Left forelimb (tissue), 1 donor: ENCODE measurements at regions not wholly inside any gene's neighbourhood (a gene's known extent, or its start where the extent isn't known, plus 50 kb on each side); places are given as distances from the start of the nearest gene placed in this dataset.
"Not testable (repeated sequence)": the region's sequence is repeated elsewhere in the genome, so short reads cannot be mapped to it uniquely, and the experiment has no call there.

ENCODE experiments used
- DNase-seq: peaks from one replicate; pipeline ENCODE4 v3.0.0-alpha.2; 2018; ENCODE audit warnings: low spot score

DNA sequence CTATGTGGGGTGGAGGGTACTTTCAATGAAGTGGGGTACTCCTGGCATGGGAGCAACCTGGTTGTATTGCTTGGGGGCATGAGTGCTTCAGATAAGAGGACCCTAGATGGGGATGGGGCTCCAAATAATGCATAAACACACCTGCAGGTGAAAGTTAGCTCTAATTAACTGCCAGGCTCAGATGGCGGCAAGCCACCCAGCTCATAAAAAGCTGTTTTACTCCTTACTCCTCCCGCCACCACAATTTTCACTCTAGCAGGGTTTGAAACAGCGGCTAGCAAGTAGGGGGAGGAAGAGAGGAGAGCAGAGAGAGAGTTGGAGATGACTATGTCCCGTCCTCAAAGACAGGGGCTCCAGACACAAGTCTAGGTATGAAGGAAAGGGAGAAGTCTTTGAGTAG, 117.7 kb upstream of the WSCD1 start:
- no peak for DNase-seq

DNA sequence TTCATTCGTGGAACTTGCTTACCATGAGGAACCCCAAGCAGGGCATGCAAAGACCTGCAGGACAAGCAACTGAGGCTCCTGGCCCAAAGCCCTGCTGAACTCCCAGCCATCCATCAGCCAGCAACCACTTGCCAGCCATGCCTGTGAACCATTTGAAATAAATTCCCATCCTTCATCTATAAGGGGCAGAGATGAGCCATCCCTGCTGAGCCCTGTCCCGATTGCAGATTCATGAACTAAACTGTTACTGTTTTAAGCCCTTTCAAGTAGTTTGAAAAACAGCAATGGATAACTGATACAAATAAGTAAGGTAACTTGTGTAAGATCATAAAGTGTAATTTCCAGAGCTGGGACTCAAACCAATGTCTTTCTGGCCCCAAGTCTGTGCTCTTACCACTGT, 114.4 kb upstream of the WSCD1 start:
- DNase-seq: no peak

DNA sequence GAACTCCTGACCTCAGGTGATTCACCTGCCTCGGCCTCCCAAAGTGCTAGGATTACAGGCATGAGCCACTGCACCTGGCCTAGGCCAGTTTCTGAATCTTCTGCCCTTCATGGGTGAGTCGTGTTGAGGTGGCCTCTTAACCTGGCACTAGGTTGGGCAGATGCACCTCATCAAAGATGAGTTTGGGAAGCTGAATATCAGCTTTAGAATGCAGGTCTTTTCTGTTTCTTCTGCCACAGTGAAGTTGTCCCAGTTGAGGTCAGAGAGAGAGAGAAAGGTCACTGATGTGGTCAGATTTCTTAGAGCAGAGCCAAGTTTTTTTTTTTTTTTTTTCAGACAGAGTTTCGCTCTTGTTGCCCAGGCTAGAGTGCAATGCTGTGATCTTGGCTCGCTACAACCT, 111.3 kb upstream of the WSCD1 start:
- DNase-seq: no peak

DNA sequence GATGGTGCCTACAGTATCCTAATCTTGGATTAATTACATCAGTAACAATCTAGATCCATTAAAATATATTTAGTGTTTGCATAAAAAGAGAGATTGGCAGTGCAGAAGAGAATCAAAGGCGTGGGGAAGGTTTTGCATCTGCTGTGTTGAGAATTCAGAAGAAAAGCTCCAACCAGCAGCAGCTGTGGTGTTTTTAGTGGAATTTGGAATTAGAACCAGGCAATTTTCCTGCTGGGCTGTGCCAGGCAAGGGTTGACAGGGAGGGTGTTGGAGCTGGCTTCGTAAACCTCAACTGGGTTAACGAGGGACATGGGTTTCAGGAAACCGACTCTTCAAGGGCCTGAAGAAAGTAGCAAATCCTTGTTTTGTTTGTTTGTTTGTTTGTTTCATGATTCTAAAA, 107.8 kb upstream of the WSCD1 start:
- no peak for DNase-seq

- no peak for DNase-seq
These were observed 98.2 kb upstream of the WSCD1 start for GRCh38 chr17:5971969-5972368.

- DNase-seq: no peak
These were observed 96.8 kb upstream of the WSCD1 start for GRCh38 chr17:5973410-5973809.

GRCh38 chr17:5975661-5976060, 94.5 kb upstream of the WSCD1 start:
- no peak for DNase-seq

GRCh38 chr17:5976251-5976650, 93.9 kb upstream of the WSCD1 start:
- no peak for DNase-seq

DNA sequence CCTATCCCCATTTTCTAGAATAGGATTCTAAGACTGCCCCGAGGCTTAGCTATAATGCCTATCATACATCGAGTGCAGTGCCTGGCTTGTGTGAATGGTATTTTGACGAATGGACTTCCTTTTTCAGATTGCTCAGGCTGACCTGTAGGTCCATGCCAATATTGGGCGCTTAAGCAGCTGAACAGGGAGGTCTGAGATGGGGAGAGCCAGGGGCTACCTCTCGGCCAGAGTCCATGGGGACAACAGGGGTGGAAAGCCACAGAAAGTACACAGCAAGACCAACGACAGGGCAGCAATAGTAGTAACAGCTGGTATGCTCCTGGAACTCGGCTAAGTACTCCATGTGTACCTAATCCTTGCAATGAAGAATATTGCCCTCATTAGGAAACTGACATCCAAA, 91.7 kb upstream of the WSCD1 start:
- no peak for DNase-seq

- no peak for DNase-seq
These were observed 89.2 kb upstream of the WSCD1 start for GRCh38 chr17:5980941-5981340.

DNA sequence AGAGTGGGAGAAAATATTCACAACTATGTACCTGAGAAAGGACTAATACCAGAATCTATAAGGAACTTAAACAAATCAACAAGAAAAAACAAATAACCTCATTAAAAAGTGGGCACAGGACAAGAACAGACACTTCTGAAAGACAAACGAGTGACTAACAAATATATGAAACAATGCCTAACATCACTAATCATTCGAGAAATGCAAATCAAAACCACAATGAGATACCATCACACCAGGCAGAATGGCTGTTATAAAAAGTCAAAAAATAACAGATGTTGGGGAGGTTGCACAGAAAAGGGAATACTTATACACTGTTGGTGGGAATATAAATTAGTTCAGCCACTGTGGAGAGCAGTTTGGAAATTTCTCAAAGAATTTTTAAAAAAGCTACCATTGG, 83.5 kb upstream of the WSCD1 start:
- DNase-seq: no peak

- DNase-seq: no peak
These were observed 69.8 kb upstream of the WSCD1 start for GRCh38 chr17:6000426-6000825.

DNA sequence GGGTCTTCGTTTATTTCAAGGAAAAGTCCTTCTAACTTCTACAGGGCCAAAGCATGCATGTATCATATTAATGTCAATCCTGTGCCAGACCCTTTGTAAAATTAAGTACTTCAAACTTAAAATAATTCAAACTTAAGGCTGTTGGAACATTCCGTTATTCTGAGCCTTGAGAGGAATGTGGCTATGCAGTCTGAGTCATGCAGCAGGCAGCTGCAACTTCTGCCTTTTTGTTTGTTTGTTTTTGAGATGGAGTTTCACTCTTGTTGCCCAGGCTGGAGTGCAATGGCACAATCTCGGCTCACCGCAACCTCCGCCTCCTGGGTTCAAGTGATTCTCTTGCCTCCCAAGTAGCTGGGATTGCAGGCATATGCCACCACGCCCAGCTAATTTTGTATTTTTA, 67.0 kb upstream of the WSCD1 start:
- DNase-seq: not testable (repeated sequence)

DNA sequence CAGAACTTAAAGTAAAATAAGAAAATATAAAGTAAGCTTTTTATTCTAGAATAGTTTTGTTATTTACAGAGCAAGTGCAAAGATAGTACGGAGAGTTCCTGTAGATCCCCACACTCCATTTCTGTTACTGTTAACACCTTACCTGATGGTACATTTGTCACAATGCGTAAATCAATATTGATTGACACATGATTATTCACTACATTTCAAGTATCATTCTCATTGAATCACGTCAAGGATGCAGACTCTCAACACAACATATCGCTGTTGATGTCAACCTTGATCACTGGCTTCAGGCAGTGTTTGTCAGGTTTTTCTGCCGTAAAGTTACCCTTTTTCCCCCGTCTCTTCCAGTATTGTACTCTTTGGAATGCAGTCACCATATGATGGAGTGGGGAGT, 64.2 kb upstream of the WSCD1 start:
- DNase-seq: no peak

DNA sequence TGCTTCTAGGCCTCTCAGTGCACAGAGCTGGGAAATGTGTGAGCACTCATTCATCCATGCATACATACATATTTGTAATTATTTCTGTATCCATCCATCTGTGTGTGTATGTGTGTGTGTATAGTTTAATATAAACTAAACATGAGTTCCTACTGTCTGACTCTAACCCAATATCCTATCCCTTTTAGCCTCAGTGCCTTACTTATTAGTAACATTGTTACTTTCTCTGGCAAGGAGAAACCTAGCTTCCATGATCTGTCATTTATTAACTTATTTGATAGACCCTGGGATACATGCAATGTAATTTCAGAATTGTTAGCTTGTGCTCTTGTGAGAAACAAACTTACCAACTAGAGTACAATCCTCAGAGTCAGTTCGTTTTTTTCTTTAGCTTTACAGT, 59.0 kb upstream of the WSCD1 start:
- no peak for DNase-seq

DNA sequence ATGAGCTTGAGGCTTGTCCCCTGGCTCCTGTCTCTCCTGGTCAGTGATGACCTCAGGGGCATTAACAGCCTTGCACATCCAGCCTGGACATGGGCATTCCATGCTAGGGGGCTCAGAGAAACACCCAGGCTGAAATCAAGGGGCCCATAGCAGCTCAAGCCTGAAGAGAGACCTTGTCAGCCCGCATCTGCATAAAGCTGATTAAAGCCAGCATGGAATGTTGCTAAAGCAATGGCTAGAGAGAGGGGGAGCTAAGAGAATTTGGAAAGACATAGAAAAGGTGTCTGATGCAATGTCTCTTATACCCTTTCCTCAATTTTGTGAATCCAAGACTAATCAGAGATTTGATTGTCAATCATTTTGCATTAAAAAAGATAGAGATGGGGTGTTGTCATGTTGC, 51.4 kb upstream of the WSCD1 start:
- DNase-seq: no peak

DNA sequence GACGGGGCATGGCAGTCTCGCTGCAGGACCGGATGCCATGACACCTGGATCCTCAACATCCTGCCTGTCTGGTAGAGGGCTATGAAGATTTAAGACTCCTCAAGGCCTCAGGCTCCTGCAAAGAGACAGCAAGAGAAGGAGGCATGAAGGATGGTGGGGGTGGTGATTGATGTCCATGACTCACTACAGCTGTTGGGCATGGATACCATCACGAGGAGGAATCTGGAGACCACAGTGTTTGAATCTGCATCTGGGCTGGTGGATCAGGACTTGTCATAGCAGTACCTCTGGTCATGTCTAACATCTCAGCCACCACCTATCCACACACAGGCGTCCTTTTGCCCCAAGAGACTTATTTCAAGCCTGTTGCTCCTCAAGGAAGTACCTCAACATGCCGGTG, 50.2 kb upstream of the WSCD1 start:
- no peak for DNase-seq

DNA sequence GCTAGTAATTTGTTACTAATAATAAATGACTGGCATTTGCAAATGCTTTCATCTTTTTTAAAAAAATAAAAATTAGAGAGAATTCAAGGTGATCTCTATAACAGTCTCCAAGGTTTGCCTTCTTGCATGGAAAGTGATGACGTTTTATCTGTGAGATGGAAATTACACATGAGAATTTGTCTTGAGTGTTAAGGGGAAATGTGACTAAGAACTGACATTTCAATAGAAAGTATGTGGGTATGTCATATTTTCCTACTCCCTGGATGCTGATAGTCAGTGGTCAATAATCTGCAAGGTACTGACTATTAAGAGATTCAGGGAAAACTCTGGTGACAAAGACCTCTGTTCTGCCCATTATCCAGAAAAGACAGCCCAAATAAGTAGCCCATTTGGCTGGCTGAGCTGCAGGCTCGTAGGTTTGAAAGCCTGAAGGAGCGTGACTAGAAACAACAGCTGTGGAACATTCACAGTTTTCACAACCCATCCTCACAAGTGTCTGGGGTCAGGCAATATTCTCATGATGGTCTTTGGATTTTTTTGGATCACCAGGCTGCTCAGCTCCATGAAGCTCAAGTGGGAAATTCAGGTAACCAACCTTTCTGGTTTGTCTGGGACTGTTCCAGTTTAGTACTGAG, 49.7 kb upstream of the WSCD1 start:
- DNase-seq: no peak
